ENCODE measurements at regions not wholly inside any gene's neighbourhood (a gene's known extent, or its start where the extent isn't known, plus 50 kb on each side); places are given as distances from the start of the nearest gene placed in this dataset.

GRCh38 chr4:17347445-17347844 is 164.4 kb downstream of the QDPR start:
- H3K9me3 ChIP-seq (ENCODE audit: insufficient read depth, low read length), result no peaks in the 10 kb centered on the region
- no peaks in the 10 kb centered on the region for H3K36me3 ChIP-seq (ENCODE audit: insufficient read depth, insufficient read length, low read length)
- H3K4me1 ChIP-seq (ENCODE audit: insufficient read depth, insufficient read length), result no peaks in the 10 kb centered on the region
- no peaks in the 10 kb centered on the region for H3K27me3 ChIP-seq (ENCODE audit: insufficient read depth, insufficient read length)
- no peak overlapping the region for H3K4me3 ChIP-seq (ENCODE audit: insufficient read length, low read depth)
- H3K9ac ChIP-seq (ENCODE audit: insufficient read length, low read depth), result no peak overlapping the region
- peak; percentile 23 for DNase-seq (ENCODE audit: low read depth, low spot score)
- TF ChIP-seq YY1 (IDR thresholded peaks at IDR 0.05; ENCODE audit: insufficient read depth, insufficient read length) (no peak), SUZ12 (IDR thresholded peaks at IDR 0.05; ENCODE audit: extremely low read depth, insufficient read depth, insufficient read length) (no peak), ZNF274 (IDR thresholded peaks at IDR 0.05; ENCODE audit: low read depth, low read length) (no peak)

DNA sequence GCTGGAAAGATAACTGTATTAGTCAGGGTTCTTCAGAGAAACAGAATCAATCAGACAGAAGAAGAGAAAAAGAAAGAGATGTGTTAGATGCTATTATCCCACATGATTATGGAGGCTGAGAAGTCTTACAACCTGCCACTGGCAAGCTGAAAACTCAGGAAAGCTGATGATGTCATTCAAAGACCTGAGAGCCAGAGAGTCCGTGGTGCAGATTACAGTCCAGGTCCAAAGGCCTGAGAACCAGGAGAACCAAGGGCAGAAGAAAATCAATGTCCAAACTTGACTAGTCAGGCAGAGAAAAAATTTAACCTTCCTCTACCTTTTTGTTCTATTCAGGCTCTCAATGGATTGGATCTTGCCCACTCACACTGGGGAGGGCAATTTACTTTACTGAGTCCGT is 172.5 kb downstream of the QDPR start:
- Histone ChIP-seq H3K9ac (ENCODE audit: insufficient read length, low read depth) (no peak overlapping the region), H3K4me3 (ENCODE audit: insufficient read length, low read depth) (no peak overlapping the region), H3K36me3 (ENCODE audit: insufficient read depth, insufficient read length, low read length) (no peaks in the 10 kb centered on the region), H3K4me1 (ENCODE audit: insufficient read depth, insufficient read length) (no peaks in the 10 kb centered on the region), H3K9me3 (ENCODE audit: insufficient read depth, low read length) (no peaks in the 10 kb centered on the region), H3K27me3 (ENCODE audit: insufficient read depth, insufficient read length) (no peaks in the 10 kb centered on the region)
- DNase-seq (ENCODE audit: low read depth, low spot score), result no peak
- TF ChIP-seq YY1 (IDR thresholded peaks at IDR 0.05; ENCODE audit: insufficient read depth, insufficient read length), result no peak
- TF ChIP-seq ZNF274 (IDR thresholded peaks at IDR 0.05; ENCODE audit: low read depth, low read length), result no peak
- TF ChIP-seq SUZ12 (IDR thresholded peaks at IDR 0.05; ENCODE audit: extremely low read depth, insufficient read depth, insufficient read length), result no peak

DNA sequence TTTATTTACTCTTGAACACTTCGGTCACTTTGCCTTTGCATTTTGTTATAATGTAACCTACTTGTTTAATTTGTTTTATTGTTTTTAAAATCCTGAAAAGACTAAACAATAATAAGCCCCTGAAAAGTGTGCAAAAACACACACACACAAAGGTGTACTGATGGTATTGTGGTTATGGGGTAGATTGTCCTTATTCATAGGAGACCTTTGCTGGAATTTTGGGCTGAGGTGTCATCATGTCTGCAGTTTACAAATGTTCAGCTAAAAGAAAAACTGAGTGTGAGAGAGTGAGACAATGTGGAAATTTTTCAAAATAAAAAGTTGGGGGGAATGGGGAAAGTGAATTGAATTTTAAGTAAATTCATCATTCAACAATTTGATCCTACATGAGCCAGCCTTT is 174.9 kb downstream of the QDPR start:
- no peaks in the 10 kb centered on the region for H3K4me1 ChIP-seq (ENCODE audit: insufficient read depth, insufficient read length)
- H3K36me3 ChIP-seq (ENCODE audit: insufficient read depth, insufficient read length, low read length), result no peaks in the 10 kb centered on the region
- H3K4me3 ChIP-seq (ENCODE audit: insufficient read length, low read depth), result no peak overlapping the region
- no peak overlapping the region for H3K9ac ChIP-seq (ENCODE audit: insufficient read length, low read depth)
- no peaks in the 10 kb centered on the region for H3K9me3 ChIP-seq (ENCODE audit: insufficient read depth, low read length)
- H3K27me3 ChIP-seq (ENCODE audit: insufficient read depth, insufficient read length), result no peaks in the 10 kb centered on the region
- DNase-seq (ENCODE audit: low read depth, low spot score), result no peak
- TF ChIP-seq YY1 (IDR thresholded peaks at IDR 0.05; ENCODE audit: insufficient read depth, insufficient read length) (no peak), SUZ12 (IDR thresholded peaks at IDR 0.05; ENCODE audit: extremely low read depth, insufficient read depth, insufficient read length) (no peak), ZNF274 (IDR thresholded peaks at IDR 0.05; ENCODE audit: low read depth, low read length) (no peak)

DNA sequence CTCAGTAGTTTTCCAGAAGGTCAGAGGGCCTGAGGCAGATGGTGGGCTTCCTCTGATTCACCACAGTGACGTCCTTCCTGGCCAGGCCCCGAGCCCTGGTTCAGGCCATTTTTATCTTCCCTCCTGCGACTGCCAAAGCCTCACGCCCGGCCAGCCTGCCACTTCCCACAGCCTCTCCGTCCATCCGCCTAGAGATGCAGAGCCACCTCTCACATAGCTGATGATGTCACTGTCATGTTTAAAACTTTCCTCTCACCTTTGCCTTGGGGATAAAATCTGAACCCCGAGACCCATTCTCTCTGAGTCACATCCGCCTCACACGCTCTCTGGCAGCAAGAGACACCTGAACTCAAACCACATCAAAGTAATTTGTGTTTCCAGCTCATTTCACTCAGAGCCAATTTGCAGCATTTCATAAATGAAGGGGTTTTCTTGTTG is 175.3 kb downstream of the QDPR start:
- no peak for DNase-seq (ENCODE audit: low read depth, low spot score)
- Histone ChIP-seq H3K27me3 (ENCODE audit: insufficient read depth, insufficient read length) (no peaks in the 10 kb centered on the region), H3K4me3 (ENCODE audit: insufficient read length, low read depth) (no peak overlapping the region), H3K4me1 (ENCODE audit: insufficient read depth, insufficient read length) (no peaks in the 10 kb centered on the region), H3K36me3 (ENCODE audit: insufficient read depth, insufficient read length, low read length) (no peaks in the 10 kb centered on the region), H3K9ac (ENCODE audit: insufficient read length, low read depth) (no peak overlapping the region), H3K9me3 (ENCODE audit: insufficient read depth, low read length) (no peaks in the 10 kb centered on the region)
- TF ChIP-seq SUZ12 (IDR thresholded peaks at IDR 0.05; ENCODE audit: extremely low read depth, insufficient read depth, insufficient read length), result no peak
- no peak for TF ChIP-seq YY1 (IDR thresholded peaks at IDR 0.05; ENCODE audit: insufficient read depth, insufficient read length)
- TF ChIP-seq ZNF274 (IDR thresholded peaks at IDR 0.05; ENCODE audit: low read depth, low read length), result no peak

DNA sequence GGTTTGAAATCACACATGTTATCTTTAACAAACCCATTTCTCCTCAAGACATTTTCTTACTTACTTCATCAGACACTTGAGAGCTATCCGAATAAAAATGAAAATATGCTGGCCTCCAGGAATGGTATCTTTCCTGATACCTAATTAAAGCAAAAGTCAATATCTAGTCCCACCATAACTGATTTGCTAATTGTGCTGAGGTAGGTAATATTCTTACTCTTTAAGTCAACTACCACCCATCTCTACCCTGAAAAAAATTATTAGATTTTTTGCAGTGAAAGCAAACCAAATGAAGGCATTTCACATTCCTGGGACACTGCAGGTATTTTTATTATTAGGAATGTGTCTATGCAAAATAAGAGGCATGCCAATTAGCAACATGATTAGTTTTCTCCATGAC is 175.8 kb downstream of the QDPR start:
- no peak for DNase-seq (ENCODE audit: low read depth, low spot score)
- H3K4me1 ChIP-seq (ENCODE audit: insufficient read depth, insufficient read length), result no peaks in the 10 kb centered on the region
- TF ChIP-seq SUZ12 (IDR thresholded peaks at IDR 0.05; ENCODE audit: extremely low read depth, insufficient read depth, insufficient read length), result no peak
- TF ChIP-seq ZNF274 (IDR thresholded peaks at IDR 0.05; ENCODE audit: low read depth, low read length), result no peak
- no peak for TF ChIP-seq YY1 (IDR thresholded peaks at IDR 0.05; ENCODE audit: insufficient read depth, insufficient read length)
- no peaks in the 10 kb centered on the region for H3K9me3 ChIP-seq (ENCODE audit: insufficient read depth, low read length)
- no peak overlapping the region for H3K4me3 ChIP-seq (ENCODE audit: insufficient read length, low read depth)
- H3K27me3 ChIP-seq (ENCODE audit: insufficient read depth, insufficient read length), result no peaks in the 10 kb centered on the region
- H3K36me3 ChIP-seq (ENCODE audit: insufficient read depth, insufficient read length, low read length), result no peaks in the 10 kb centered on the region
- no peak overlapping the region for H3K9ac ChIP-seq (ENCODE audit: insufficient read length, low read depth)

DNA sequence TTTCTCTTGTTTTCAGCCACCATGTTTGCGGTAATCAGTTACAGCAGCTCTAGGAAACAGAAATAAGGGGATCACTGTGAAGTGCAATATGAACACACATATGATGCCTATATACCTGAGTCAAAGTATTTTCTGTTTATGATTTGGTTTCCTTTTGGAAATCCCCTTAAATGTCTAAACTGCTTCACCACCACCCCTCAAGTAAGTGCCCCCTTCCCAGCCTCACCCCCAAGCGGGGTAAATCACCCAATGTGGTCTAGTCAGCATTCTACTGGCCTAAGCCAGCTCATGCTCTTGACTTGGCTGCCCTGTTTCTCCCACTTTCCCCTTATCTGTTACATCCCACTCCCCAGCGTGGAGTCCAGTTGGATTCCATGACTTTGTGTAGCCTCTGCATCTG is 176.5 kb downstream of the QDPR start:
- no peak overlapping the region for H3K4me3 ChIP-seq (ENCODE audit: insufficient read length, low read depth)
- no peaks in the 10 kb centered on the region for H3K9me3 ChIP-seq (ENCODE audit: insufficient read depth, low read length)
- TF ChIP-seq ZNF274 (IDR thresholded peaks at IDR 0.05; ENCODE audit: low read depth, low read length), result no peak
- TF ChIP-seq YY1 (IDR thresholded peaks at IDR 0.05; ENCODE audit: insufficient read depth, insufficient read length), result no peak
- TF ChIP-seq SUZ12 (IDR thresholded peaks at IDR 0.05; ENCODE audit: extremely low read depth, insufficient read depth, insufficient read length), result no peak
- H3K9ac ChIP-seq (ENCODE audit: insufficient read length, low read depth), result no peak overlapping the region
- H3K36me3 ChIP-seq (ENCODE audit: insufficient read depth, insufficient read length, low read length), result no peaks in the 10 kb centered on the region
- H3K27me3 ChIP-seq (ENCODE audit: insufficient read depth, insufficient read length), result no peaks in the 10 kb centered on the region
- H3K4me1 ChIP-seq (ENCODE audit: insufficient read depth, insufficient read length), result no peaks in the 10 kb centered on the region
- DNase-seq (ENCODE audit: low read depth, low spot score), result no peak

GRCh38 chr4:17332478-17332877 is 179.4 kb downstream of the QDPR start:
- no peaks in the 10 kb centered on the region for H3K36me3 ChIP-seq (ENCODE audit: insufficient read depth, insufficient read length, low read length)
- no peak overlapping the region for H3K9ac ChIP-seq (ENCODE audit: insufficient read length, low read depth)
- H3K4me1 ChIP-seq (ENCODE audit: insufficient read depth, insufficient read length), result no peaks in the 10 kb centered on the region
- no peak for TF ChIP-seq SUZ12 (IDR thresholded peaks at IDR 0.05; ENCODE audit: extremely low read depth, insufficient read depth, insufficient read length)
- H3K27me3 ChIP-seq (ENCODE audit: insufficient read depth, insufficient read length), result no peaks in the 10 kb centered on the region
- no peak overlapping the region for H3K4me3 ChIP-seq (ENCODE audit: insufficient read length, low read depth)
- H3K9me3 ChIP-seq (ENCODE audit: insufficient read depth, low read length), result no peaks in the 10 kb centered on the region
- DNase-seq (ENCODE audit: low read depth, low spot score), result no peak

GRCh38 chr4:17329046-17329445 is 182.8 kb downstream of the QDPR start:
- Histone ChIP-seq H3K4me3 (ENCODE audit: insufficient read length, low read depth) (no peak overlapping the region), H3K4me1 (ENCODE audit: insufficient read depth, insufficient read length) (no peaks in the 10 kb centered on the region), H3K9me3 (ENCODE audit: insufficient read depth, low read length) (no peaks in the 10 kb centered on the region), H3K9ac (ENCODE audit: insufficient read length, low read depth) (no peak overlapping the region), H3K36me3 (ENCODE audit: insufficient read depth, insufficient read length, low read length) (no peaks in the 10 kb centered on the region), H3K27me3 (ENCODE audit: insufficient read depth, insufficient read length) (no peaks in the 10 kb centered on the region)
- no peak for TF ChIP-seq YY1 (IDR thresholded peaks at IDR 0.05; ENCODE audit: insufficient read depth, insufficient read length)
- no peak for TF ChIP-seq ZNF274 (IDR thresholded peaks at IDR 0.05; ENCODE audit: low read depth, low read length)
- TF ChIP-seq SUZ12 (IDR thresholded peaks at IDR 0.05; ENCODE audit: extremely low read depth, insufficient read depth, insufficient read length), result no peak
- no peak for DNase-seq (ENCODE audit: low read depth, low spot score)
